Stimulated activated CD8-positive, alpha-beta memory T cell treated with anti-CD3 and anti-CD28 coated beads, Interleukin-7, amount 100 ng/mL, for 4 hours (primary cell): ENCODE measurements at regions not wholly inside any gene's neighbourhood (a gene's known extent, or its start where the extent isn't known, plus 50 kb on each side); places are given as distances from the start of the nearest gene placed in this dataset.

Experiments used
- DNase-seq, 2 donors: peaks; one replicate each; pipeline ENCODE4 v3.0.0-alpha.2; 2020; ENCODE audit warnings: low read depth in 2 of 2

DNA sequence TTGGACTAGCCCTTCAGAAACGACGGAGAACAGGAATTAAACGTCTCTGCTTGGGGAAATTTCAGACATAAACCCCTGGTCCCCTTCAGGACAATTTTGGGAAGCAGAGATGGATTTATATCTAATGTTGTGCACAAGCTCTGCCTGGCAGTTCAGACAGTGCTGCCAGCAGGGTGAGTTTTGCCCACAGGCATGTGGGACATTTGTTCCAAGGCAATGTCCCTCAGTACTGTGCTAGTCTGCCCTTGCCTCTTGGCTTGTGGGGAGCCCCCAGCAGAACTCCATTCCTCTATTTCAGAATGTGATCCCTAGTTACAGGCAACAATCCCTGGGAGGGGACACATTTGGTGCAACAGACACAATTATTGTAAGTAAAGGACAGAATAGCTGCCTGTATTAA, 76.5 kb upstream of the GPR12 start:
- DNase-seq = no peak

DNA sequence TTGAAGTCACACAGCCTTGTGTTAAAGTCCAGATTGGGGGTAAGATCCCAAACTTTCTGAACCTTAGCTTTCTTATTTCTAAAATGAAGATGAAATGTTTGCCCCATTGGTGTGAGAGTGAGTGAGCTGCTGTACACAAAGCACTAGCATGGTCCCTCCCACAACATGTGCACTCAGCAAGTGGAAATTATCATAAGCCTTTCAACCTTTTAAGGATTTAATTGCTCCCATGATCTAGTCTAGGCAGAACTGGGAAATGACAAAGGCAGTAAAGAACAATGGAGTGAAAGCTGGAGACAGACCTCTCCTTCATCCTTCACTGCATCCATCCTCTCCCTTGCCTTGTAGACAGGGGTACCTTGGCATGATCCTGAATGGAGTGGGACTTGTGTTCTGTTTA, 76.0 kb upstream of the GPR12 start:
- no peak for DNase-seq

DNA sequence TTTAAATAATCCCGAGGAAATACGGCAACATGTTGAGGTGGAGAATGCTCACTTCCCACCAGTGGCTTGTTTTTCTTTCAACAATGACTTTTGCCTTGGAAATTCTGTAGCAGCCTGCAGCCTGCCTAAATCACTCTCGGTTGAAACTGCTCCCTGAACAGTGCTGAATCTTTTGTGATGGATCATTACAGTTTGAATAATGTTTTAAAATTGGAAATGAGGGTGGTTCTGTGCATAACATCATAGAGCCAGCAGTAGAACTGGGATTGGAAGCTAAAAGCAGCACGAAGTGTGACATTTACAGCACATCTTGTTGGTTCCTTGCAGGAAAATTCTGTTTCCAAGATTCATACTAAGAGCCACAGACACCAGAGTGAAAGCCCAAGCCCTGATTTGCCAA, 74.1 kb upstream of the GPR12 start:
- no peak for DNase-seq

DNA sequence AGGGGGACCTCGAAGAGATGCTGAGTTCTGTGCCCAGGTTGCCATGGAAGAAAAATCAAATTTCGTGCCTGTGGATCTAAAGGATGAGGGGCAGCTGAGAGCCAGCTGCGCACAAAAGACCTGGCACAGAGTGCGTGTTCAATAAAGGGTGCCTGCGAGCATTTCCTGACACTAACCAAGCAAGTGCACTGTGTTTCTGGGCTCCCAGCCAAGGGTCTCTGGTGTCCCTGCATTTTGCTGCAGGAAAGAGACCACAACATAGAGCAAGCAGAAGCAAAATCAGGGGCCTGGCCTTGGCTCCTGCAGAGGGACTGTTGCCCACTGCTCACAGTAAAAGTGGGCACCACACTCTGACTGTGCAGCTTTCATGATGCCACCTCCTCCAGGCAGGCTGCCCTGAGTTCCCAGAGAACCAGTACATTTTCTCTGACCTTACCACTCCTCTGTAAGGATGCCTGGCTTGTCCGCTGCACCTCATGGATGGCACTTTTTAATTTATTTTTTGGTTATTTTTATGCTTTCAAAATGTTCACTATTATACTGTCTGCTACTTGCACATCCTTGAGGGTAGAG, 70.8 kb upstream of the GPR12 start:
- no peak for DNase-seq

DNA sequence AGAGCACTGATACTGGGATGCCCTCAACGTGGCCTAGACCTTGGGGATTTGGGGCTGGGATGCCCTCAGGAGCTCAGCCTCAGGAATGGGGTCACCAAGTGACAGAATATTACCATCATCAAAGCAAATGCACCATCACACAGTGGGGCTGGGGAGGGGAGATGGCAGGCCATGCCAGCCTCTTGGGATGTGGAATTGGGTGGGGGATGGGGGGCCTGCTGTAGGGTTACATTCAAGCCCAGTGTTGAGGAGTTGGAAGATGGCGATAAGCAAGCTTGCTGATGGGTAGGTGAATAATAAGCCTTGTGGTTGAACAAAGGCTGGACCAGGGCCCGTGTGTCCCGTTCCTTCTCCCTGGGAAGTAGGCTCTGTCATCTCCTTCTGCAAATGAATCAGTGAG, 69.1 kb upstream of the GPR12 start:
- DNase-seq = no peak

DNA sequence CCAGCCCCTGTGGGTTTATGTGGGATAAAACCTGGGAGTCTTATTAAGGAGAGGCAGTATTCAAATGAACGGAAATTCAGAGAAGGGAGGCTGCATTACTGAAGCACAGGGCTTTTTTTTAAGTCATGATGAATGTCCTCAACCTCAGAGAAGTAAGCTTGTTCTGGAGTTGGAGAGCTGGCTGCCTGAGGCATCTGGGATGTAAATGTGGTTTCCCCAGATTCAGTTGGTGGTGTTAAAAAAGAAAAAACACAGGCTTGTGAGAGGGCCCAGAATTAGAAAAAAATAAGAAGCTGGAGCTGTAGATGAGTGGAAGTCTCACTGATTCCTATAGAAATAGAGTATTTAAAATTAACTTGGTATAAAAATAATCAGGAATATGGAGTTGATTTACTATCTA, 64.0 kb upstream of the GPR12 start:
- DNase-seq = no peak

DNA sequence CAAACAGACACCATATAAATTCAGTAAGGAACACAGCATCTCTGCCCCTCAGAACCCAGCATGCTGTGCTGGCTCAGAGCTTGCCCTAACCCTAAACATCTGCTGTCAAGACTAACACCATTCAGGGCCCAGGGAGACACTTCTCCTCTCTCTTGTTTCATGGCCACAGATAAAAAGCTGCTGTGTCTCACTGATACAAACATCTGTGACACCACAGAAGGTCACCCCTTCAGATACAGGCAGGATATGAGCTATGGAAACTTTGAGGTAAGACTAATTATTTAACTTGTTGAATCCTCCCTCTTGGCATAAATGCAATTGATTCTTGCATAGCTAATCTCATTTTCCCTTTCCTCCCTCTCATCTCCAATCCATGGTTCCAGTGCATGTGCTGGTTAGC, 61.6 kb upstream of the GPR12 start:
- no peak for DNase-seq

DNA sequence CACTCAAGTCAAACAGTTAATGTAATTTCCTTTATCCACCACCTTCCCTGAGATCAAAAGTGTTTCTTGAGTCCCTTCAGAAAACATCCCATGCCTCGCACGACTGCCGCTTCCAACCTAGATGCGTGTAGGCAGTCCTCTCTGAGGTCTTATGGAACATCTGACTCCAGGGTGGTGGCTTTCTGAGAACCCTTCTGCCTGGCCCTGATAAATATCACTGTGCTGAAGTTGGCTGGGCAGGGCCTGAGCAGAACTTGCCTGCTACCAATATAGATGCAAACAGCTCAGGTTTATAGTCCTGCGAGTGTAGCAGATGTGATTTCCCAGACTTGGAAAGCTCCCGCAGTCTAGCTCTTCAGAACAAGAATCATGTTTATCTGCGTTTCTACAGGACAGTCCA, 61.1 kb upstream of the GPR12 start:
- no peak for DNase-seq

DNA sequence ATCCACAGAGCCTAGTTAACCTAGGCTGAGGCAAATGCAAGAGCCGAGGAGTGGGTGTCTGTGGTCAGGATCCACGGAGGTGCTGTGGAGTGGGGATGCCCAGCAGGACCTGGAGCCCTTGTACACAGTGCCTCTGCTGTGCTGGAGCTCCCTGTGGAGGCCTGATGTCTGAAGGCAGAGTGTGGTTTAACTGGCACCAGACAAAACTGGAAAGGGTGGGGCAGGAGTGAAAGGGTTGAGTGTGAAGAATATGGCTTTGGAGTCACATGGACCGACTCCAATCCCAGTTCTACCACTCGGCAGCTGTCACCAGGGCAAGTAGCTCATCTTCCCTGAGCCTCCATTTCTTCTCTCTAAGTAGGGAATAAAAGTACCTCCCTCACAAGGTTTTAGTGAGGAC, 60.3 kb upstream of the GPR12 start:
- DNase-seq = no peak

DNA sequence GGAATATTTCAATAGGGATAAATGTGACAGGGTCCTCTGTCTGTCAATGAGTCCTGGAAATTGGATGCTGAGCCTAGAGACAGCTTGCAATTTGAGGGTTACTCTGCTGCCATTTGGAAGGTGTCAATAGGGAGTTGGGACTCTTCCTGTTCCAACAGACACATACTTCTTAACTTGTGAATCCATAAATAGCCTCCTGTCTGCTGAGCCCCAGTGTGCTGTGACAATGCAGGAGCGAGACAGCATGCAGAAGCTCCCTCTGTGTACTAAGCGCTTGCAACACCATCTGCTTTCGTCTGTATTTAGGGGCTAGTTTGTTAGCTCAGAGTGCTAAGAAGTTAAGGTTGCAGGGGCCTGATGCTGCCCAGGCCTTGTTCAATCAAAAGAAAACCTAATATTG, 58.5 kb upstream of the GPR12 start:
- no peak for DNase-seq

DNA sequence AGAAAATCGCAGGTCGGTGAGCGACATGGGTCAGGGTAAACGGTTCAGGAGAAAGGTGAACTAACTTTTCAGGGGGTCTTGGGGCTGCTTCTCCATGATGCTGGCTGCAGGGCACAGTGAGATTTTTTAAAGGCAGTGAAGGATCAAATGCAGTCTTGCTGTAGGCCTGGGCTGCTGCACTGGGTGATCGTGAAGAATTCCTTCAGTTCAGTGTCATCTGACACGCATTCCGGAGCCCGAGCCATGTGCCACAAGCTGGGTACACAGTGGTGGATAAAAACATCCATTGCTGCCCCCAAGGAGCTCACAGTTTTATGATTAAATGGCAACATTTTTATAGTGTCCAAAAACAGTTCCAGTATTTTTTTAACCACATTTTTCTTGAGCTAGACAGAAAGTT, 56.3 kb upstream of the GPR12 start:
- DNase-seq = no peak

DNA sequence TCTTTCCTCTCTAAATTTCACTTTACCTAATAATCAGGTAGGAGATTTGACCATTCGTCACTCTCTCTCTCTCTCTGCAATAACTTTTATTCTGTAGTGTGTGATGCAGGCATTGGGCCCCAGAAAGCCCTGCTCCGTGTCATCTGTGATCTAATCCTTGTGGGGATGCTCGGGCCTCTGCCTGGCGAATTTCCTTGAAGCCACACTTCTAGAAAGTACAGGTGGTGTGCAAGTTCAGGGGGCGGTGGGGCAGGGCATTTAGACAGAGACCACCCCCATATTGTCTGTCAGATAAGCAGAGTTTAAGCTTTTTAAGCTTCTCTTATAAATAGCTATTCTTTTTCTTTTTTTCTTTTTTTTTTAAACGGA, 53.4 kb upstream of the GPR12 start:
- no peak for DNase-seq

DNA sequence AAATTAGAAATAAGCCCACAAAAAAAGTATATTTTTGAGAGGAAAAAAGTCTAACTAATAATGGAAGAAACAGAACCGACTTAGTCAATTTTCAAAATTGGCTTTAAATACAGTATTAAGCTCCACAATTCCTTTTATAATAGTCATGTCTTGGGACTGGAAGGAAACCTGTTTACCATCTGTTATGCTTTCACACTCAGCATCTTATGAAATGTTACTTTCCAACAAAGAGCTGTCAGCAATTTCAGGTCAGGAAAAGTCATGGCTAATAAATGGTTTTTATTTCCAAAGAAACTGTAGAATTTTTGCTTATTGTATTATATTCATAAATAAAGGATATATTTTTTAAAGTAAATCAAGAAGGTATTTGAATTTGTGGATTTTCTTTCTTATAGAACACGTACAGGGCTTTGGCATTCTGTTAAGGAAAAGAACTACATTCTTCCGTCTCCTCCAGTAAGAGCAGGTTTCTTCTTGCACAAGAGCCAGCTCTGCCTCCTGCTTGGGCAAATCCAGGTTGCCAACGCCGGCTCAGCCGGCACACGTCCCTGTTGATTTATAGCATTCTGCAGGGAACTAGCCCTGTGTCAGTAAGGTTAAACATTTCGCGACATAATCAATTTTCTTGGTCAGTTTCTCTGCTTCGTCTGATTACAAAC, 52.9 kb upstream of the GPR12 start:
- DNase-seq = no peak

DNA sequence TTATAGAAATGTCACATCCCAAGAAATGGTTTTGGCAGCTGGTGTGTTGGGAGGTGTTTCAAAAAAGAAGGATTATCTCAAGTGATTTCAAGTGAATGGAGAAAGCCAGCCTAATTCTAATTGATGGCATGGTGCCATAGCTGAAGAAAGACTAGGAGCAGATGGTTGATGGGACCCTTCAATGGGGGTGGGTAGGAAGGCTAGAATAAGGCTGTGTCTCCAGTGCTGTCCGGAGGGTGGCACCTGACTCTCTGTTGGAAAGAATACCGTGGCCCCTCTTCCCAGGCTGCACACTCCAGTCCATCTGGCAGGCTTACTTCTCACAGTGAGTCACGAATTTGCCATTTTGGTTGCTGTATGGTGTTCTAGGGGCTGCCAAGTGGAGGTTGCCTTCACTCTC, 51.0 kb upstream of the GPR12 start:
- DNase-seq = no peak
